BLaER1 treated with 17β-estradiol and CSF1 and Interleukin-3, amounts not matched to agents 10 nM and 100 nM (cell line): ENCODE measurements at regions not wholly inside any gene's neighbourhood (a gene's known extent, or its start where the extent isn't known, plus 50 kb on each side); places are given as distances from the start of the nearest gene placed in this dataset.

Source experiments
- H3K27ac ChIP-seq, 11 experiments: shearing (Covaris generic); formaldehyde crosslinking; 2 replicates each; pipeline ENCODE4 v1.8.1; 2022
- H3K27me3 ChIP-seq, 11 experiments: shearing (Covaris generic); formaldehyde crosslinking; 2 replicates each; pipeline ENCODE4 v1.8.1; 2022
- H3K36me3 ChIP-seq, 11 experiments: shearing (Covaris generic); formaldehyde crosslinking; 2 replicates each; pipeline ENCODE4 v1.8.1; 2022
- H3K4me1 ChIP-seq, 10 experiments: shearing (Covaris generic); formaldehyde crosslinking; 2 replicates each; pipeline ENCODE4 v1.8.1; 2022
- H3K4me2 ChIP-seq, 11 experiments: shearing (Covaris generic); formaldehyde crosslinking; 2 replicates each; pipeline ENCODE4 v1.8.1; 2022
- H3K4me3 ChIP-seq, 10 experiments: shearing (Covaris generic); formaldehyde crosslinking; 2 replicates each; pipeline ENCODE4 v1.8.1; 2022
- H3K9ac ChIP-seq, 11 experiments: shearing (Covaris generic); formaldehyde crosslinking; 2 replicates each; pipeline ENCODE4 v1.8.1; 2022
- H3K9me3 ChIP-seq, 11 experiments: shearing (Covaris generic); formaldehyde crosslinking; replicated peaks in 1 of 11; 2 replicates each; pipeline ENCODE4 v1.8.1; 2022
- H4K20me1 ChIP-seq, 11 experiments: shearing (Covaris generic); formaldehyde crosslinking; 2 replicates each; pipeline ENCODE4 v1.8.1; 2022
- Cebpa-rat ChIP-seq, 11 experiments: shearing (Covaris generic); IDR thresholded peaks; 2 replicates each; pipeline ENCODE4 v1.8.1; 2022

- H3K4me3 ChIP-seq = no peak overlapping the region
- H3K9ac ChIP-seq = no peak overlapping the region
- H3K4me1 ChIP-seq = no peaks in the 10 kb centered on the region
- no peak for TF ChIP-seq Cebpa-rat (IDR thresholded peaks at IDR 0.05)
- no peaks in the 10 kb centered on the region for H3K9me3 ChIP-seq
- H3K27ac ChIP-seq = no peak overlapping the region
- H3K36me3 ChIP-seq = no peaks in the 10 kb centered on the region
- H3K27me3 ChIP-seq = peaks cover 50 to 95% (median 90%) of the 10 kb centered on the region in 11 experiments
- H4K20me1 ChIP-seq = no peaks in the 10 kb centered on the region
- H3K4me2 ChIP-seq = no peak overlapping the region
Measured at GRCh38 chrX:96002431-96002830, 682.2 kb upstream of the DIAPH2 start.

- TF ChIP-seq Cebpa-rat (IDR thresholded peaks at IDR 0.05) = no peak
- Histone ChIP-seq H4K20me1 (no peaks in the 10 kb centered on the region), H3K27me3 (peaks cover 46 to 97% (median 95%) of the 10 kb centered on the region in 11 experiments), H3K4me3 (no peak overlapping the region), H3K36me3 (no peaks in the 10 kb centered on the region), H3K9me3 (peaks cover 0 to 6% (median 2%) of the 10 kb centered on the region in 11 experiments; a peak in 10 of 22 replicates), H3K4me1 (no peaks in the 10 kb centered on the region), H3K9ac (no peak overlapping the region), H3K27ac (no peak overlapping the region), H3K4me2 (no peak overlapping the region)
Measured at GRCh38 chrX:96004386-96004785, 680.3 kb upstream of the DIAPH2 start.

- Histone ChIP-seq H3K27me3 (peaks cover 35 to 94% (median 86%) of the 10 kb centered on the region in 11 experiments), H4K20me1 (no peaks in the 10 kb centered on the region), H3K36me3 (no peaks in the 10 kb centered on the region), H3K27ac (no peak overlapping the region), H3K9ac (no peak overlapping the region), H3K4me3 (no peak overlapping the region), H3K9me3 (peaks cover 0 to 7% (median 6%) of the 10 kb centered on the region in 11 experiments; a peak in 12 of 22 replicates), H3K4me2 (no peak overlapping the region), H3K4me1 (no peaks in the 10 kb centered on the region)
- no peak for TF ChIP-seq Cebpa-rat (IDR thresholded peaks at IDR 0.05)
Measured at GRCh38 chrX:96006281-96006680, 678.4 kb upstream of the DIAPH2 start.

GRCh38 chrX:96027407-96027806 lies 657.2 kb upstream of the DIAPH2 start:
- Histone ChIP-seq H3K9ac (no peak overlapping the region), H3K27me3 (peaks cover 31 to 87% (median 58%) of the 10 kb centered on the region in 11 experiments), H3K27ac (no peak overlapping the region), H3K4me1 (no peaks in the 10 kb centered on the region), H3K9me3 (peaks cover 6 to 24% (median 13%) of the 10 kb centered on the region in 11 experiments; a peak in 15 of 22 replicates), H3K4me3 (no peak overlapping the region), H3K4me2 (no peak overlapping the region), H3K36me3 (no peaks in the 10 kb centered on the region), H4K20me1 (no peaks in the 10 kb centered on the region)
- no peak for TF ChIP-seq Cebpa-rat (IDR thresholded peaks at IDR 0.05)

DNA sequence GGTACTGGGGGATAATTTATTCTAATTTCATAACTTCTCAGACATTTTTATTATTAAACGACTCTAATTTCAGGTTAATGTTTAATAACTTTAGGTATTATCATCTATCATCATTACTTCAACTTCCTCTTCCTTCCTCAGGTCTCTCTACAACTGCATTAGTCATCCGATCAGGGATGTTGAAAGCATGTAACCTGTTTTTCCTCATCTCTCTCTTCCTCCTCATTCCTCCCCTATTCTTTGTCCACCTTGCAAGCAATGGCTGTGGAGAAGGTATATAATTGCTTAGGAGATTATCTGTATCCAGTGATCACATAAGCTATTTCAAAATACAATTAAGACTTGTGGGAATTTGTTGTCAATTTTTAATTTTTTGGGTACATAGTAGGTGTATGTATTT lies 632.6 kb upstream of the DIAPH2 start:
- H3K4me1 ChIP-seq = no peaks in the 10 kb centered on the region
- no peak for TF ChIP-seq Cebpa-rat (IDR thresholded peaks at IDR 0.05)
- H3K27ac ChIP-seq = no peak overlapping the region

DNA sequence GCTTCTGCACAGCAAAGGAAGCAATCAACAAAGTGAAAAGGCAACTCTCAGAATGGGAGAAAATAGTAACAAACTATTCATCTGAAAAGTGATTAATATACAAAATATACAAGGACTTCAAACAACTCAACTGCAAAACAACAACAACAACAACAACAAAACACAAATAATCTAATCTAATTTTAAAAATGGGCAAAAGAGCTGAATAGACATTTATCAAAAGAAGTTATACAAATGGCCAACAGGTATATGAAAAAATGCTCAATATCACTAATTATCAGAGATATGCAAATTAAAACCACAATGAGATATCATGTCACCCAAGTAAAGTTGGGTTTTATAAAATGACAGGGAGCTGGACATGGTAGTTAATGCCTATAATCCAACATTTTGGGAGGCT lies 602.8 kb upstream of the DIAPH2 start:
- Histone ChIP-seq H3K36me3 (no peaks in the 10 kb centered on the region), H4K20me1 (no peaks in the 10 kb centered on the region; a peak in 1 of 22 replicates), H3K27ac (no peak overlapping the region), H3K4me3 (no peak overlapping the region), H3K4me1 (no peaks in the 10 kb centered on the region), H3K27me3 (peaks cover 18 to 69% (median 60%) of the 10 kb centered on the region in 11 experiments; a peak in 20 of 22 replicates), H3K9ac (no peak overlapping the region), H3K9me3 (no peaks in the 10 kb centered on the region), H3K4me2 (no peak overlapping the region)
- no peak for TF ChIP-seq Cebpa-rat (IDR thresholded peaks at IDR 0.05)

More for the DNA sequence above, 632.6 kb upstream of the DIAPH2 start:
- H3K9me3 ChIP-seq = peaks cover 0 to 5% (median 0%) of the 10 kb centered on the region in 11 experiments; a peak in 4 of 22 replicates
- H4K20me1 ChIP-seq = no peaks in the 10 kb centered on the region
- H3K4me3 ChIP-seq = no peak overlapping the region
- H3K4me2 ChIP-seq = no peak overlapping the region
- H3K36me3 ChIP-seq = no peaks in the 10 kb centered on the region
- peaks cover 7 to 42% (median 23%) of the 10 kb centered on the region in 11 experiments; a peak in 19 of 22 replicates for H3K27me3 ChIP-seq
- H3K9ac ChIP-seq = no peak overlapping the region

GRCh38 chrX:96094616-96095015 lies 590.0 kb upstream of the DIAPH2 start:
- no peak for TF ChIP-seq Cebpa-rat (IDR thresholded peaks at IDR 0.05)
- Histone ChIP-seq H3K4me2 (no peak overlapping the region), H3K27ac (no peak overlapping the region), H3K27me3 (peaks cover 15 to 93% (median 81%) of the 10 kb centered on the region in 11 experiments), H3K9me3 (peaks cover 0 to 17% (median 3%) of the 10 kb centered on the region in 11 experiments; a peak in 4 of 22 replicates), H4K20me1 (no peaks in the 10 kb centered on the region), H3K36me3 (no peaks in the 10 kb centered on the region), H3K4me1 (no peaks in the 10 kb centered on the region), H3K9ac (no peak overlapping the region), H3K4me3 (no peak overlapping the region)

DNA sequence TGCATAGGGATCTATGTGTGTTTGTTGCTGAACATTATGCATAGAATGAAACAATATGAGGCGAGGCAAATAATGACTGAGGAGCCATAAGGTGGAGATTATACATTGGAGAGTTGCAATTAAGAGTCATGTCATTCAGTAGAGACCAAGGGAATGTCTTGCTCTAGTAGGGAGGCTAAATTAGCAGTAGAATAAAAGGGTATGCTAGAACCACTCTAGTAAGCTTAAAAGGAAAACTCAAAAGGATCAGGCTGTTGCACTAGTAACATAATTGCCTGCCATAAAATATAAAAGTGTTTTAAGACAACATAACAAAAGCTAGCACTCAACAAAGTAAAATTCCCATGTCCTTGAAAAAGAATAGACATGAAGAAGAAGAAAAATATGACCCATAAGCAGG lies 586.2 kb upstream of the DIAPH2 start:
- no peaks in the 10 kb centered on the region for H4K20me1 ChIP-seq
- H3K36me3 ChIP-seq = no peaks in the 10 kb centered on the region
- H3K27ac ChIP-seq = no peak overlapping the region
- H3K4me2 ChIP-seq = no peak overlapping the region
- H3K9me3 ChIP-seq = peaks cover 0 to 7% (median 0%) of the 10 kb centered on the region in 11 experiments; a peak in 1 of 22 replicates
- H3K27me3 ChIP-seq = peaks cover 17 to 90% (median 75%) of the 10 kb centered on the region in 11 experiments
- no peak overlapping the region for H3K9ac ChIP-seq
- no peak overlapping the region for H3K4me3 ChIP-seq
- no peaks in the 10 kb centered on the region for H3K4me1 ChIP-seq
- TF ChIP-seq Cebpa-rat (IDR thresholded peaks at IDR 0.05) = no peak

DNA sequence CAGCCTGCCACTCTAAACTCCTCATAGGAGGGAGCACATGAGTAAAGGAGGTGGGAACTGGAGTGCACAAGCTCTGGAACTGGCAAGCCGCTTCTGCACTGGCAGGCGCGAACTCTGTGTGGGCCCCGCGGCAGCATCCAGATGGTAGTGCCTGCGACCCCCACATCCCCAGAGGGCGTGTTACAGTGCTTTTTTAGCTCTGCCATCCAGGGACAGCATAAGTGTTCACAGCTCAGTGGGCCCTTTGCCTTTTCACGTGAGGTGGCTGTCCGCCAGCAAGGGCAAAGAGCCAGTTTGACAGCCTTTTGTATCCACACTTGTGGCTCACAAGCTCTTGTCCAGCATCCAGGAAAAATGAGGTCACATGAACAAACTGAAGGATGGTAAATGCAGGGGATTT lies 581.6 kb upstream of the DIAPH2 start:
- no peak overlapping the region for H3K27ac ChIP-seq
- no peaks in the 10 kb centered on the region for H3K4me1 ChIP-seq
- H3K4me2 ChIP-seq = no peak overlapping the region
- no peaks in the 10 kb centered on the region for H4K20me1 ChIP-seq
- TF ChIP-seq Cebpa-rat (IDR thresholded peaks at IDR 0.05) = no peak
- H3K36me3 ChIP-seq = no peaks in the 10 kb centered on the region
- H3K9me3 ChIP-seq = peaks cover 0 to 8% (median 0%) of the 10 kb centered on the region in 11 experiments; a peak in 1 of 22 replicates
- H3K9ac ChIP-seq = no peak overlapping the region
- H3K4me3 ChIP-seq = no peak overlapping the region
- H3K27me3 ChIP-seq = peaks cover 8 to 88% (median 79%) of the 10 kb centered on the region in 11 experiments; a peak in 21 of 22 replicates

DNA sequence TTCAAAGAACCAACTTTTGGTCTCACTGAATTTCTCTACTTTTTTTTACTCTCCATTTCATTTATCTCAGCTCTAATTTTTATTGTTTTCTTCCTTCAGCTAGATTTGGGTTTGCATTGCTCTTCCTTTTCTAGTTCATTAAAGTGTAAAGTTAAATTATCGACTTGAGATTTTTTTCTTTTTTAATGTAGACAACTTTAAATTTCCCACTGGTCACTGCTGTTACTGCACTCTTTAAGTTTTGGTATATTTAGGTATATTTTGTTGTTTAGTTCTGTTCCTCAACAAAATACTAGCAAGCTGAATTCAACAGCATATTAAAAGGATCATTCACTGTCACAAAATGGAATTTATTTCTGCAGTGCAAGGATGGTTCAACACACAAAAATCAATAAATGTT lies 572.0 kb upstream of the DIAPH2 start:
- no peak for TF ChIP-seq Cebpa-rat (IDR thresholded peaks at IDR 0.05)
- no peak overlapping the region for H3K4me3 ChIP-seq
- H3K9me3 ChIP-seq = peaks cover 4 to 30% (median 13%) of the 10 kb centered on the region in 11 experiments; a peak in 14 of 22 replicates
- no peaks in the 10 kb centered on the region for H4K20me1 ChIP-seq
- peaks cover 17 to 81% (median 45%) of the 10 kb centered on the region in 11 experiments; a peak in 19 of 22 replicates for H3K27me3 ChIP-seq
- no peaks in the 10 kb centered on the region for H3K36me3 ChIP-seq
- H3K4me2 ChIP-seq = no peak overlapping the region
- no peak overlapping the region for H3K27ac ChIP-seq
- H3K4me1 ChIP-seq = no peaks in the 10 kb centered on the region
- no peak overlapping the region for H3K9ac ChIP-seq
